HepG2 (cell line): ENCODE measurements at regions not wholly inside any gene's neighbourhood (a gene's known extent, or its start where the extent isn't known, plus 50 kb on each side); places are given as distances from the start of the nearest gene placed in this dataset.
A peak's percentile ranks its signal among the peaks of the same experiment; 100 is the strongest.

Experiments used
- ATAC-seq: fragments of 200-7000 bp; cut with Tn5 transposase; 3 replicates; pipeline ENCODE4 v1.9.1; 2020; ENCODE audit warnings: mild to moderate bottlenecking, moderate library complexity
- BruUV-seq: library from RNA; stranded (reverse); fragments of 400-500 nt; replicated peaks from 2 replicates; lab custom pipeline; 2021; lab: Mats Ljungman, UMichigan
- CTCF ChIA-PET: fragments of 300-600 bp; formaldehyde crosslinking; extraction: SDS; loops from one replicate; lab custom pipeline; 2021; ENCODE audit warnings: low total read pairs, inconsistent platforms, low intra/inter-chr PET ratio; lab: Yijun Ruan, JAX
- POLR2A ChIA-PET: fragments of 350-600 bp; sonication (Branson Sonifier 250); formaldehyde crosslinking; loops from one replicate; lab custom pipeline; 2020; ENCODE audit warnings: antibody characterized with exemption, inconsistent platforms; lab: Yijun Ruan, JAX
- DNase-seq: peaks from one replicate; pipeline ENCODE4 v3.0.0-alpha.2; 2015; ENCODE audit warnings: low spot score
- FAIRE-seq: peaks from 3 replicates; lab custom pipeline; 2011; peaks lifted over from hg19 to GRCh38; lab: Jason Lieb, UNC
- H2AFZ ChIP-seq: one replicate; pipeline ENCODE4 v1.6.1; 2011; ENCODE audit warnings: low read length, inconsistent platforms
- H3K27ac ChIP-seq: fragments of 300-600 bp; 3 replicates; pipeline ENCODE4 v1.8.0; 2011; ENCODE audit warnings: mixed run types, mild to moderate bottlenecking, mixed read lengths, low read length, inconsistent platforms; ENCODE audit not compliant: insufficient read depth; ENCODE audit errors: extremely low read length
- H3K27me3 ChIP-seq, 2 experiments: fragments of 200-600 bp in 1 of 2; 2 replicates in 1 of 2; 3 replicates in 1 of 2; pipeline versions ENCODE4 v1.6.0 to v1.8.0; 2011; ENCODE audit warnings: low read length in 2 of 2, mild to moderate bottlenecking in 2 of 2, moderate library complexity in 2 of 2, inconsistent platforms in 1 of 2; ENCODE audit not compliant: insufficient read depth in 2 of 2, control insufficient read depth in 1 of 2
- H3K36me3 ChIP-seq, 2 experiments: fragments of 200-600 bp in 1 of 2; replicated peaks in 1 of 2; 2 replicates in 1 of 2; 3 replicates in 1 of 2; pipeline versions ENCODE4 v1.5.1 to v1.8.0; 2011; ENCODE audit warnings: low read length in 2 of 2, inconsistent platforms in 1 of 2; ENCODE audit not compliant: insufficient read depth in 2 of 2, control insufficient read depth in 1 of 2
- H3K4me1 ChIP-seq: 2 replicates; pipeline ENCODE4 v1.5.1; 2012; ENCODE audit warnings: low read length, inconsistent platforms; ENCODE audit not compliant: insufficient read depth
- H3K4me2 ChIP-seq: 2 replicates; pipeline ENCODE4 v1.6.0; 2011; ENCODE audit warnings: low read depth, low read length, inconsistent platforms
- H3K4me3 ChIP-seq, 3 experiments: fragments of 200-600 bp in 1 of 3; sonication (generic), shearing (Covaris generic) in 1 of 3; replicated peaks in 1 of 3; 2 replicates each; pipeline ENCODE4 v1.5.1; 2011 to 2016; ENCODE audit warnings: low read length in 3 of 3, inconsistent platforms in 2 of 3, low read depth in 2 of 3, mild to moderate bottlenecking in 2 of 3, control low read depth in 1 of 3, mixed read lengths in 1 of 3; ENCODE audit not compliant: insufficient read depth in 1 of 3
- H3K79me2 ChIP-seq: one replicate; pipeline ENCODE4 v1.6.1; 2011; ENCODE audit warnings: low read length, inconsistent platforms; ENCODE audit not compliant: insufficient read depth
- H3K9ac ChIP-seq: 2 replicates; pipeline ENCODE4 v1.6.0; 2011; ENCODE audit warnings: mild to moderate bottlenecking, low read depth, low read length, inconsistent platforms; ENCODE audit not compliant: insufficient read depth
- H3K9me3 ChIP-seq: 2 replicates; pipeline ENCODE4 v1.5.1; 2012; ENCODE audit warnings: mild to moderate bottlenecking, low read length
- H4K20me1 ChIP-seq: 2 replicates; pipeline ENCODE4 v1.6.0; 2011; ENCODE audit warnings: inconsistent platforms, mild to moderate bottlenecking, low read length, moderate library complexity; ENCODE audit not compliant: insufficient read depth
- CEBPG ChIP-seq: IDR thresholded peaks from 2 replicates; pipeline ENCODE4 v1.6.1; 2016
- MAFK ChIP-seq, 2 experiments: IDR thresholded peaks in 1 of 2; conservative IDR thresholded peaks in 1 of 2; 2 replicates each; pipeline ENCODE4 v1.6.1; 2011; ENCODE audit warnings: improper control_type of control experiment in 2 of 2, low read length in 2 of 2
- NFKBIZ ChIP-seq: IDR thresholded peaks from 2 replicates; pipeline ENCODE4 v1.6.1; 2018; ENCODE audit warnings: missing genetic modification reagents, missing compliant biosample characterization
- ZNF10 ChIP-seq: sonication (generic); formaldehyde crosslinking; IDR thresholded peaks from 2 replicates; pipeline ENCODE4 v1.4.0; 2020; ENCODE audit warnings: mild to moderate bottlenecking, low read depth, missing genetic modification reagents, borderline replicate concordance
- WGBS: methylation state at CpG from one replicate; pipeline ENCODE4 v1.1.6; 2017; ENCODE audit warnings: low lambda C conversion rate; 5-methylcytosine and 5-hydroxymethylcytosine counted together
- in situ Hi-C: cut with HindIII; loops from 2 replicates; pipeline ENCODE4 v1.10.0; 2017; ENCODE audit warnings: low pct_unique_long_range_greater_than_20kb; ENCODE audit not compliant: extremely low pct_ligation_motif_present
- intact Hi-C: fragments of 100-400 bp; cut with micrococcal nuclease; formaldehyde crosslinking; loops from one replicate; pipeline ENCODE4 v1.10.0; 2022; ENCODE audit not compliant: unreplicated experiment

- H3K27ac ChIP-seq: no peak overlapping the region
- no peak overlapping the region for H3K4me2 ChIP-seq
- ATAC-seq: no peak
- H3K4me3 ChIP-seq: no peak overlapping the region
- in situ Hi-C loops: loop anchor here (10.0 kb wide), 1 partner anchor 164 kb away; no protein-coding TSS in a partner anchor
- no peak for FAIRE-seq
- H3K9ac ChIP-seq: no peak overlapping the region
- no peaks in the 10 kb centered on the region for H3K4me1 ChIP-seq
- no peak for DNase-seq
- H3K27me3 ChIP-seq: no peaks in the 10 kb centered on the region
- ChIA-PET POLR2A (no interaction called here), CTCF (no interaction called here)
- no peak overlapping the region for H2AFZ ChIP-seq
- no peaks in the 10 kb centered on the region for H4K20me1 ChIP-seq
- H3K36me3 ChIP-seq: no peaks in the 10 kb centered on the region
- intact Hi-C loops: no loop called here
- no peaks in the 10 kb centered on the region for H3K79me2 ChIP-seq
- no peak for TF ChIP-seq CEBPG
- BruUV-seq: no TSS peak
- H3K9me3 ChIP-seq: no peaks in the 10 kb centered on the region
Measured at GRCh38 chr3:80521081-80521480, 753.3 kb upstream of the ROBO1 start.

- 19% methylated on average over 5 of the region's 5 CpGs for WGBS
- no peak overlapping the region for H2AFZ ChIP-seq
- DNase-seq: no peak
- H3K36me3 ChIP-seq: no peaks in the 10 kb centered on the region
- H3K9ac ChIP-seq: no peak overlapping the region
- ChIA-PET CTCF (no interaction called here), POLR2A (no interaction called here)
- ATAC-seq: no peak
- H3K4me3 ChIP-seq: no peak overlapping the region
- no peaks in the 10 kb centered on the region for H3K79me2 ChIP-seq
- no peak overlapping the region for H3K27ac ChIP-seq
- no peaks in the 10 kb centered on the region for H3K9me3 ChIP-seq
- no peak for FAIRE-seq
- H3K4me2 ChIP-seq: no peak overlapping the region
- H4K20me1 ChIP-seq: no peaks in the 10 kb centered on the region
- in situ Hi-C loops (no loop called here), intact Hi-C loops (no loop called here)
- no TSS peak for BruUV-seq
- H3K27me3 ChIP-seq: no peaks in the 10 kb centered on the region
- peak in 1 of 2 experiments; percentile 25; a peak in 1 of 4 replicates for TF ChIP-seq MAFK (conservative IDR thresholded peaks at IDR 0.05 in 1 of 2, IDR thresholded peaks at IDR 0.05 in 1 of 2; ENCODE audit: low read length in 2 of 2)
- TF ChIP-seq ZNF10 (CRISPR knock-in tag): no peak
- no peak for TF ChIP-seq NFKBIZ (CRISPR knock-in tag)
- H3K4me1 ChIP-seq: no peaks in the 10 kb centered on the region
Measured at GRCh38 chr3:80519436-80519835, 751.6 kb upstream of the ROBO1 start.
